ENCODE measurements at regions not wholly inside any gene's neighbourhood (a gene's known extent, or its start where the extent isn't known, plus 50 kb on each side); places are given as distances from the start of the nearest gene placed in this dataset.

GRCh38 chr11:131079036-131079435 is 162.8 kb upstream of the SNX19 start:
- TF ChIP-seq CTCF (conservative IDR thresholded peaks at IDR 0.05 in 1 of 2, IDR thresholded peaks at IDR 0.05 in 1 of 2; ENCODE audit: extremely low read depth in 1 of 2, insufficient read depth in 1 of 2, low read depth in 1 of 2, low read length in 2 of 2) (no peak), EZH2 (IDR thresholded peaks at IDR 0.05; ENCODE audit: borderline replicate concordance, low read length) (no peak)

Measured in mammary epithelial cell (primary cell).